ENCODE measurements at regions not wholly inside any gene's neighbourhood (a gene's known extent, or its start where the extent isn't known, plus 50 kb on each side); places are given as distances from the start of the nearest gene placed in this dataset.

DNA sequence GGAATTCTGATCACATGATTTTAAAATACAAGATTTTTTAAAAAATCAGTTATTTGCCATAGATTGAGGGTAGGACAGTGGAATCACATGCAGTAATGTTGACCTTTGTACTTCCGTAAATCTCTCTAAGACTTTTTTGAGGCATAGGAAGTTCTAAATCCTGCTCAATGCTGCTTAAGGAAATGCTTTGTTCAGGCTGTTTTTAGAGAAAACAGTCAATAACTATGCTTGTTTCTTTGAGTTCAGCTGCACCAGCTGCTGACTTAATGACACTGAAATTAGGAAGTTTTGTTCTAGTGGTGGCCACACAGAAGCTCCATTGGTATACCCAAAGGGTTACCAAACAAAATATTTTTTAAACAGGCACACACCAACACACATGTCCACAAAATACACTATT lies 60.9 kb downstream of the KLF12 start:
- ATAC-seq (no peak), DNase-seq (ENCODE audit: low read depth, low spot score) (no peak)
- TF ChIP-seq TCF7L2 (IDR thresholded peaks at IDR 0.05; ENCODE audit: borderline replicate concordance, extremely low read depth, insufficient read depth, insufficient read length) (no peak), ZFX (IDR thresholded peaks at IDR 0.05) (no peak), SP1 (IDR thresholded peaks at IDR 0.05; ENCODE audit: low read depth) (no peak), YY1 (IDR thresholded peaks at IDR 0.05; ENCODE audit: extremely low read depth, insufficient replicate concordance, low read depth, low read length) (no peak), EZH2phosphoT487 (IDR thresholded peaks at IDR 0.05; ENCODE audit: borderline replicate concordance) (no peak), CBX3 (IDR thresholded peaks at IDR 0.05; ENCODE audit: low read depth) (no peak), EZH2 (IDR thresholded peaks at IDR 0.05) (no peak), SIN3A (IDR thresholded peaks at IDR 0.05; ENCODE audit: low read depth) (no peak), ZNF274 (IDR thresholded peaks at IDR 0.05; ENCODE audit: low read depth, low read length) (no peak), JUND (IDR thresholded peaks at IDR 0.05) (no peak), POLR2A (IDR thresholded peaks at IDR 0.05; ENCODE audit: borderline replicate concordance, extremely low read depth, insufficient read depth, insufficient read length) (no peak), POLR2AphosphoS5 (IDR thresholded peaks at IDR 0.05; ENCODE audit: low read depth, low read length) (no peak), RAD21 (IDR thresholded peaks at IDR 0.05; ENCODE audit: low read depth) (no peak), FOSL1 (IDR thresholded peaks at IDR 0.05; ENCODE audit: low read depth) (no peak), SRF (IDR thresholded peaks at IDR 0.05; ENCODE audit: low read depth) (no peak)
- TF ChIP-seq, protein P1, sequence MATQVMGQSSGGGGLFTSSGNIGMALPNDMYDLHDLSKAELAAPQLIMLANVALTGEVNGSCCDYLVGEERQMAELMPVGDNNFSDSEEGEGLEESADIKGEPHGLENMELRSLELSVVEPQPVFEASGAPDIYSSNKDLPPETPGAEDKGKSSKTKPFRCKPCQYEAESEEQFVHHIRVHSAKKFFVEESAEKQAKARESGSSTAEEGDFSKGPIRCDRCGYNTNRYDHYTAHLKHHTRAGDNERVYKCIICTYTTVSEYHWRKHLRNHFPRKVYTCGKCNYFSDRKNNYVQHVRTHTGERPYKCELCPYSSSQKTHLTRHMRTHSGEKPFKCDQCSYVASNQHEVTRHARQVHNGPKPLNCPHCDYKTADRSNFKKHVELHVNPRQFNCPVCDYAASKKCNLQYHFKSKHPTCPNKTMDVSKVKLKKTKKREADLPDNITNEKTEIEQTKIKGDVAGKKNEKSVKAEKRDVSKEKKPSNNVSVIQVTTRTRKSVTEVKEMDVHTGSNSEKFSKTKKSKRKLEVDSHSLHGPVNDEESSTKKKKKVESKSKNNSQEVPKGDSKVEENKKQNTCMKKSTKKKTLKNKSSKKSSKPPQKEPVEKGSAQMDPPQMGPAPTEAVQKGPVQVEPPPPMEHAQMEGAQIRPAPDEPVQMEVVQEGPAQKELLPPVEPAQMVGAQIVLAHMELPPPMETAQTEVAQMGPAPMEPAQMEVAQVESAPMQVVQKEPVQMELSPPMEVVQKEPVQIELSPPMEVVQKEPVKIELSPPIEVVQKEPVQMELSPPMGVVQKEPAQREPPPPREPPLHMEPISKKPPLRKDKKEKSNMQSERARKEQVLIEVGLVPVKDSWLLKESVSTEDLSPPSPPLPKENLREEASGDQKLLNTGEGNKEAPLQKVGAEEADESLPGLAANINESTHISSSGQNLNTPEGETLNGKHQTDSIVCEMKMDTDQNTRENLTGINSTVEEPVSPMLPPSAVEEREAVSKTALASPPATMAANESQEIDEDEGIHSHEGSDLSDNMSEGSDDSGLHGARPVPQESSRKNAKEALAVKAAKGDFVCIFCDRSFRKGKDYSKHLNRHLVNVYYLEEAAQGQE (IDR thresholded peaks at IDR 0.05; ENCODE audit: low read depth) = no peak
- TF ChIP-seq, protein P2, sequence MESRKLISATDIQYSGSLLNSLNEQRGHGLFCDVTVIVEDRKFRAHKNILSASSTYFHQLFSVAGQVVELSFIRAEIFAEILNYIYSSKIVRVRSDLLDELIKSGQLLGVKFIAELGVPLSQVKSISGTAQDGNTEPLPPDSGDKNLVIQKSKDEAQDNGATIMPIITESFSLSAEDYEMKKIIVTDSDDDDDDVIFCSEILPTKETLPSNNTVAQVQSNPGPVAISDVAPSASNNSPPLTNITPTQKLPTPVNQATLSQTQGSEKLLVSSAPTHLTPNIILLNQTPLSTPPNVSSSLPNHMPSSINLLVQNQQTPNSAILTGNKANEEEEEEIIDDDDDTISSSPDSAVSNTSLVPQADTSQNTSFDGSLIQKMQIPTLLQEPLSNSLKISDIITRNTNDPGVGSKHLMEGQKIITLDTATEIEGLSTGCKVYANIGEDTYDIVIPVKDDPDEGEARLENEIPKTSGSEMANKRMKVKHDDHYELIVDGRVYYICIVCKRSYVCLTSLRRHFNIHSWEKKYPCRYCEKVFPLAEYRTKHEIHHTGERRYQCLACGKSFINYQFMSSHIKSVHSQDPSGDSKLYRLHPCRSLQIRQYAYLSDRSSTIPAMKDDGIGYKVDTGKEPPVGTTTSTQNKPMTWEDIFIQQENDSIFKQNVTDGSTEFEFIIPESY (IDR thresholded peaks at IDR 0.05; ENCODE audit: extremely low read depth, insufficient replicate concordance, low read length) = no peak
- TF ChIP-seq, protein P3, sequence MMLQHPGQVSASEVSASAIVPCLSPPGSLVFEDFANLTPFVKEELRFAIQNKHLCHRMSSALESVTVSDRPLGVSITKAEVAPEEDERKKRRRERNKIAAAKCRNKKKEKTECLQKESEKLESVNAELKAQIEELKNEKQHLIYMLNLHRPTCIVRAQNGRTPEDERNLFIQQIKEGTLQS (IDR thresholded peaks at IDR 0.05) = no peak
- TF ChIP-seq, protein P4, sequence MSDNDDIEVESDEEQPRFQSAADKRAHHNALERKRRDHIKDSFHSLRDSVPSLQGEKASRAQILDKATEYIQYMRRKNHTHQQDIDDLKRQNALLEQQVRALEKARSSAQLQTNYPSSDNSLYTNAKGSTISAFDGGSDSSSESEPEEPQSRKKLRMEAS (IDR thresholded peaks at IDR 0.05) = no peak
- TF ChIP-seq, protein P5, sequence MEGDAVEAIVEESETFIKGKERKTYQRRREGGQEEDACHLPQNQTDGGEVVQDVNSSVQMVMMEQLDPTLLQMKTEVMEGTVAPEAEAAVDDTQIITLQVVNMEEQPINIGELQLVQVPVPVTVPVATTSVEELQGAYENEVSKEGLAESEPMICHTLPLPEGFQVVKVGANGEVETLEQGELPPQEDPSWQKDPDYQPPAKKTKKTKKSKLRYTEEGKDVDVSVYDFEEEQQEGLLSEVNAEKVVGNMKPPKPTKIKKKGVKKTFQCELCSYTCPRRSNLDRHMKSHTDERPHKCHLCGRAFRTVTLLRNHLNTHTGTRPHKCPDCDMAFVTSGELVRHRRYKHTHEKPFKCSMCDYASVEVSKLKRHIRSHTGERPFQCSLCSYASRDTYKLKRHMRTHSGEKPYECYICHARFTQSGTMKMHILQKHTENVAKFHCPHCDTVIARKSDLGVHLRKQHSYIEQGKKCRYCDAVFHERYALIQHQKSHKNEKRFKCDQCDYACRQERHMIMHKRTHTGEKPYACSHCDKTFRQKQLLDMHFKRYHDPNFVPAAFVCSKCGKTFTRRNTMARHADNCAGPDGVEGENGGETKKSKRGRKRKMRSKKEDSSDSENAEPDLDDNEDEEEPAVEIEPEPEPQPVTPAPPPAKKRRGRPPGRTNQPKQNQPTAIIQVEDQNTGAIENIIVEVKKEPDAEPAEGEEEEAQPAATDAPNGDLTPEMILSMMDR (IDR thresholded peaks at IDR 0.05 in 2 of 3, conservative IDR thresholded peaks at IDR 0.05 in 1 of 3; ENCODE audit: borderline replicate concordance in 1 of 3, insufficient read depth in 1 of 3, low read depth in 2 of 3, low read length in 2 of 3) = no peak
- ChIA-PET POLR2A (no interaction called here), RAD21 (ENCODE audit: low non-redundant PET in 1 of 2, low total read pairs in 2 of 2, uncharacterized antibody in 2 of 2, unreplicated experiment in 2 of 2) (no interaction called here), CTCF (no interaction called here)
- no peak overlapping the region for H2AFZ ChIP-seq (ENCODE audit: low read depth, low read length, poor library complexity, severe bottlenecking)
- H3K9me2 ChIP-seq (ENCODE audit: insufficient read depth) = no peaks in the 10 kb centered on the region
- no peaks in the 10 kb centered on the region for H3K79me2 ChIP-seq (ENCODE audit: insufficient read depth, low read length)
- no peaks in the 10 kb centered on the region for H3K9me3 ChIP-seq (ENCODE audit: control insufficient read depth in 1 of 2, insufficient read depth in 1 of 2, low read depth in 1 of 2, low read length in 2 of 2)
- no peaks in the 10 kb centered on the region for H3K4me1 ChIP-seq (ENCODE audit: control insufficient read depth in 1 of 2, insufficient read depth in 2 of 2, low read length in 2 of 2)
- H4K20me1 ChIP-seq (ENCODE audit: insufficient read depth) = no peaks in the 10 kb centered on the region
- no peaks in the 10 kb centered on the region for H3K27me3 ChIP-seq (ENCODE audit: insufficient read depth, low read length)
- H3K9ac ChIP-seq (ENCODE audit: low read length) = no peak overlapping the region
- intact Hi-C loops (cut with micrococcal nuclease) = no loop called here
- H3K36me3 ChIP-seq (ENCODE audit: control insufficient read depth in 1 of 2, insufficient read depth in 2 of 2, low read length in 2 of 2) = no peaks in the 10 kb centered on the region
- H3K4me3 ChIP-seq (replicated peaks in 1 of 2; ENCODE audit: low read depth in 1 of 2, low read length in 2 of 2) = no peak overlapping the region
- no TSS peak for BruUV-seq (replicated peaks)
- no peak overlapping the region for H3K4me2 ChIP-seq (ENCODE audit: low read length)
- H3K27ac ChIP-seq (ENCODE audit: low read depth, low read length) = no peak overlapping the region

Measured in HCT116 (cell line).